ENCODE measurements at regions not wholly inside any gene's neighbourhood (a gene's known extent, or its start where the extent isn't known, plus 50 kb on each side); places are given as distances from the start of the nearest gene placed in this dataset.

GRCh38 chr3:143208976-143209714, 89.6 kb downstream of the CHST2 start:
- no peak for TF ChIP-seq PATZ1 (CRISPR knock-in tag; IDR thresholded peaks at IDR 0.05; ENCODE audit: borderline replicate concordance)
- no peak for TF ChIP-seq ZC3H10 (CRISPR knock-in tag; IDR thresholded peaks at IDR 0.05)
- no peak for TF ChIP-seq CREB5 (CRISPR knock-in tag; IDR thresholded peaks at IDR 0.05; ENCODE audit: low read depth)
- TF ChIP-seq TCF4 (CRISPR knock-in tag; IDR thresholded peaks at IDR 0.05; ENCODE audit: borderline replicate concordance), result no peak
- TF ChIP-seq ZFP30 (CRISPR knock-in tag; IDR thresholded peaks at IDR 0.05), result no peak
- TF ChIP-seq TOX (CRISPR knock-in tag; IDR thresholded peaks at IDR 0.05; ENCODE audit: borderline replicate concordance), result no peak
- no peak for TF ChIP-seq ISL1 (CRISPR knock-in tag; IDR thresholded peaks at IDR 0.05)
- TF ChIP-seq BACH2 (CRISPR knock-in tag; IDR thresholded peaks at IDR 0.05; ENCODE audit: borderline replicate concordance), result no peak
- no peak for TF ChIP-seq PPARA (CRISPR knock-in tag; IDR thresholded peaks at IDR 0.05; ENCODE audit: borderline replicate concordance)
- no peak for TF ChIP-seq TSHZ2 (CRISPR knock-in tag; IDR thresholded peaks at IDR 0.05)

Data from SK-N-SH treated with all-trans-retinoic acid at 6 μM for 48 hours (cell line).